Progenitor cell of endocrine pancreas (in vitro differentiated cells): ENCODE measurements at regions not wholly inside any gene's neighbourhood (a gene's known extent, or its start where the extent isn't known, plus 50 kb on each side); places are given as distances from the start of the nearest gene placed in this dataset.
"Not testable (repeated sequence)": the region's sequence is repeated elsewhere in the genome, so short reads cannot be mapped to it uniquely, and the experiment has no call there.

Experiments
- DNase-seq: peaks from one replicate; pipeline ENCODE4 v3.0.0; 2021; ENCODE audit warnings: low spot score; ENCODE audit not compliant: unreplicated experiment
- H3K27ac Mint-ChIP-seq: 2 replicates; pipeline ENCODE4 v1.8.0; 2021; ENCODE audit warnings: mild to moderate bottlenecking, moderate library complexity, mixed read lengths
- H3K27me3 Mint-ChIP-seq: 2 replicates; pipeline ENCODE4 v1.8.0; 2021; ENCODE audit warnings: mixed read lengths
- H3K36me3 Mint-ChIP-seq: 2 replicates; pipeline ENCODE4 v1.8.0; 2022; ENCODE audit warnings: mixed read lengths; ENCODE audit not compliant: insufficient read depth
- H3K4me1 Mint-ChIP-seq: 2 replicates; pipeline ENCODE4 v1.8.0; 2021; ENCODE audit warnings: low read depth, mixed read lengths
- H3K4me3 Mint-ChIP-seq: 2 replicates; pipeline ENCODE4 v1.8.0; 2021; ENCODE audit warnings: low read depth, mild to moderate bottlenecking, moderate library complexity, mixed read lengths
- H3K9me3 Mint-ChIP-seq: 2 replicates; pipeline ENCODE4 v1.8.0; 2021; ENCODE audit warnings: low read depth, mixed read lengths
- TF ChIP-seq, protein P1 (sequence below): fragments of 200-600 bp; sonication (generic); IDR thresholded peaks from one replicate; pipeline ENCODE4 v1.5.0; 2021; ENCODE audit warnings: antibody characterized with exemption, mild to moderate bottlenecking; ENCODE audit not compliant: unreplicated experiment

DNA sequence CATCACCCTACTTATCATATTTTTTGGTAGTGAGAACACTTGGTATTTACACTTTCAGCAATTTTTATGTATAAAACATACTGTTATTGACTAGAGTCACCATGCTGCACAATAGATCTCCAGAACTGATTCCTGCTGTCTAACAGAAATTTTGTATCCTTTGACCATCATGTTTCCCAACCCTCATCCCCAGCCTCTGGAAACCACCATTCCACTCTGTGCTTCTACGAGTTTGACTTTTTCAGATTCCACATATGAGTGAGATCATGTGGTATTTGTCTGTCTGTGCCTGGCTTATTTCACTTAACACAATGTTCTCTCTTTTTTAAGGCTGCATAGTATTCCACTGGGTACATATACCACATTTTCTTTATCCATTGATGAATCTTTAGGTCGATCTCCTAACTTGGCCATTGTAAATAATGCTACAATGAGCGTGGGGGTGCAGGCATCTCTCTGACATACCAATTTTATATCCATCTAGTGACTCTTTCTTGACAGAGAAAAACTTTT lies 115.9 kb upstream of the RUNX1 start:
- H3K27me3 Mint-ChIP-seq = no peaks in the 10 kb centered on the region

DNA sequence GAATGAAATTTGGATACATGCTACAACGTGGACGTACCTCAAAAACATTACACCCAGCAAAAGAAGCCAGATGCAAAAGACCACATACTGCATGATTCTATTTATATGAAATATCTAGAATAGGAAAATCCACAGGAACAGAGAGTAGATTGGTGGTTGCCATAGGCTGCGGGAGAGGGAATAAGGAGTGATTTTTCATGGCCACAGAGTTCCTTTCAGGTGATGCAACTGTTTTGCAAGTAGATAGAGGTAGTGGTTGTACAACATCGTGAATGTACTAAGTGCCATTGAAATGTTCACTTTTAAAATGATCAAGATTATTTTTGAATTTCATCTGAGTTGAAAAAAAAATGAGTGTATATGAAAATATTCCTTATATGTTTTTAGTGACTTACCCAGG lies 115.3 kb upstream of the RUNX1 start:
- TF ChIP-seq, protein P1, sequence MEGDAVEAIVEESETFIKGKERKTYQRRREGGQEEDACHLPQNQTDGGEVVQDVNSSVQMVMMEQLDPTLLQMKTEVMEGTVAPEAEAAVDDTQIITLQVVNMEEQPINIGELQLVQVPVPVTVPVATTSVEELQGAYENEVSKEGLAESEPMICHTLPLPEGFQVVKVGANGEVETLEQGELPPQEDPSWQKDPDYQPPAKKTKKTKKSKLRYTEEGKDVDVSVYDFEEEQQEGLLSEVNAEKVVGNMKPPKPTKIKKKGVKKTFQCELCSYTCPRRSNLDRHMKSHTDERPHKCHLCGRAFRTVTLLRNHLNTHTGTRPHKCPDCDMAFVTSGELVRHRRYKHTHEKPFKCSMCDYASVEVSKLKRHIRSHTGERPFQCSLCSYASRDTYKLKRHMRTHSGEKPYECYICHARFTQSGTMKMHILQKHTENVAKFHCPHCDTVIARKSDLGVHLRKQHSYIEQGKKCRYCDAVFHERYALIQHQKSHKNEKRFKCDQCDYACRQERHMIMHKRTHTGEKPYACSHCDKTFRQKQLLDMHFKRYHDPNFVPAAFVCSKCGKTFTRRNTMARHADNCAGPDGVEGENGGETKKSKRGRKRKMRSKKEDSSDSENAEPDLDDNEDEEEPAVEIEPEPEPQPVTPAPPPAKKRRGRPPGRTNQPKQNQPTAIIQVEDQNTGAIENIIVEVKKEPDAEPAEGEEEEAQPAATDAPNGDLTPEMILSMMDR = no peak
- Mint-ChIP-seq H3K27ac (no peak overlapping the region), H3K4me3 (no peak overlapping the region), H3K36me3 (no peaks in the 10 kb centered on the region), H3K4me1 (peaks cover 1% of the 10 kb centered on the region), H3K9me3 (peaks cover 7% of the 10 kb centered on the region), H3K27me3 (no peaks in the 10 kb centered on the region)
- DNase-seq = no peak

More for the DNA sequence above, 115.9 kb upstream of the RUNX1 start:
- H3K9me3 Mint-ChIP-seq = peaks cover 4% of the 10 kb centered on the region
- H3K4me1 Mint-ChIP-seq = peaks cover 1% of the 10 kb centered on the region
- no peak overlapping the region for H3K4me3 Mint-ChIP-seq
- no peak overlapping the region for H3K27ac Mint-ChIP-seq
- no peak for DNase-seq
- H3K36me3 Mint-ChIP-seq = no peaks in the 10 kb centered on the region
- TF ChIP-seq, protein P1 = no peak

DNA sequence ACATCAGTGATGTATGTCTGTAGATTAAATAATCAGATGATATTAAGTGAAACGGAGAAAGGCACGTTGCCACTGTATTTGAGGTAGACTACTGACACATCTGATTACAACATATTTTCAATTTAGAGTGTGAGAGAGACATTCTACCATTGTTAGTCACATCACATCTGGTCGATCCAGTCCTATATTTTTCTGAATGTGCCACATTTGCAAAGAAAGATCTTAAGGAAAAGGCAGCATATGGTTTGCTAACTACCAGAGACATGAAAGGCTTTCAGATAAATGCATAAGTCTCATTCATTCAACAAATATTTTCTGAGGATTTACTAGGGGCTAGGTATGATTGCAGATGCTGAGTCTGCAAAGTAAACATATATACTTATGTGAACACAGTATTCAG lies 114.3 kb upstream of the RUNX1 start:
- DNase-seq = no peak
- H3K9me3 Mint-ChIP-seq = peaks cover 12% of the 10 kb centered on the region

DNA sequence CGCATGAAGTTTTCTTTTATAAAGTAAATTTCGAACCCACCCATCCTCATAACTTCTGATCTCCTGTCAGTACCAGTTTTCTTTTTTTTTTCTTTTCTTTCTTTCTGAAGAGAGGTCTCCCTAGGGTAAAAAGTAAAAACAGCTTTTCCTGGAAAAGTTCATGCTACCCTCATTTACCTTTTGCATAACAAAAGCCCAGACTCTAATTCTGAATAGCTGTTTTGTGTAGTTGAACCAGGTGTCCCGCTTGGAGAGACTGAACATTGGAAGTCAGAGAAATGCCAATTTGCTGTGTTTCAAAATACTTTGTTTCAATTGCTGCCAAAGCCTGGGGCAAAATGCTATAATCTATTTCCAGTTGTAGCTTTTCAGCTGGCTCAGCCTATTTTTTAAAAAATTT lies 113.7 kb upstream of the RUNX1 start:
- Mint-ChIP-seq H3K9me3 (peaks cover 15% of the 10 kb centered on the region), H3K4me1 (no peaks in the 10 kb centered on the region), H3K36me3 (no peaks in the 10 kb centered on the region), H3K27me3 (no peaks in the 10 kb centered on the region), H3K4me3 (no peak overlapping the region), H3K27ac (no peak overlapping the region)
- TF ChIP-seq, protein P1 = no peak
- no peak for DNase-seq

More for the DNA sequence above, 114.3 kb upstream of the RUNX1 start:
- no peak overlapping the region for H3K27ac Mint-ChIP-seq
- no peaks in the 10 kb centered on the region for H3K27me3 Mint-ChIP-seq
- TF ChIP-seq, protein P1 = no peak
- H3K4me1 Mint-ChIP-seq = peaks cover under 1% of the 10 kb centered on the region
- no peak overlapping the region for H3K4me3 Mint-ChIP-seq
- no peaks in the 10 kb centered on the region for H3K36me3 Mint-ChIP-seq

DNA sequence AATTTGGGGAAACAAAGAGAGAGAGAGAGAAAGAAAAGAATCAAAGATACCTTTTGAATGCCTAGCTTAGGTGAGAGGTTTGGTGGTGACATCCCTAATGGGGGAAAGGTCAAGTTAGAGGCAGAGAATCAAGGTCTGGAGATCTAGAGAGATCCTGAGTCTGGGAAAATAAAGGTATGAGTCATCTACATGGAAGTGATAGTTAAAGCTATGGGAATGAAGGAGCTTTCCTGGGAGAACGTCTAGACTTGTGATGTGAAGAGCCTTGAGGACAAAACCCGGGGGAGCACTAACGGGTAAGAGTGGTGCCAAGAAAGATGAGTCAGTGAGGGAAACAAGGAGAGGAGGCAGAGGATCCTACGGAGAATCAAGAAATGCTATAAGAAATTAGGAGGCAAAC lies 110.8 kb upstream of the RUNX1 start:
- Mint-ChIP-seq H3K4me1 (no peaks in the 10 kb centered on the region), H3K4me3 (no peak overlapping the region), H3K9me3 (peaks cover 19% of the 10 kb centered on the region), H3K27me3 (no peaks in the 10 kb centered on the region), H3K36me3 (peaks cover 2% of the 10 kb centered on the region), H3K27ac (no peak overlapping the region)
- no peak for DNase-seq
- TF ChIP-seq, protein P1 = no peak

DNA sequence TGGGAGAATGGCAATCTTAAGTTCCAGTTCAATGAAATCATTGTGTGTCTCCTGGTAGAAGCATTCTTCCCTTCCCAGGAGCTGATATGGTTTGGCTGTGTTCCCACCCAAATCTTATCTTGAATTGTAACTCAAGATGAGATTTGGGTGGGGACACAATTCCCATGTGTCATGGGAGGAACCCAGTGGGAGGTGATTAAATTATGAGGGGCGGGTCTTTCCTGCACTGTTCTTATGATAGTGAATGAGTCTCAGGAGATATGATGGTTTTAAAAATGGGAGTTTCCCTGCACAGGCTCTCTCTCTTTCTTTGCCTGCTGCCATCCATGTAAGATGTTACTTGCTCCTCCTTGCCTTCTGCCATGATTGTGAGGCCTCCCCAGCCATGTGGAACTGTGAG lies 108.3 kb upstream of the RUNX1 start:
- not testable (repeated sequence) for H3K36me3 Mint-ChIP-seq, H3K4me3 Mint-ChIP-seq, H3K27ac Mint-ChIP-seq

More for the DNA sequence above, 108.3 kb upstream of the RUNX1 start:
- peaks cover 19% of the 10 kb centered on the region for H3K9me3 Mint-ChIP-seq
- not testable (repeated sequence) for DNase-seq, H3K4me1 Mint-ChIP-seq, H3K27me3 Mint-ChIP-seq
